ENCODE measurements at regions not wholly inside any gene's neighbourhood (a gene's known extent, or its start where the extent isn't known, plus 50 kb on each side); places are given as distances from the start of the nearest gene placed in this dataset.

GRCh38 chr11:33525789-33526188 is 174.8 kb downstream of the C11orf91 start:
- no peak for DNase-seq (ENCODE audit: low read depth)
- TF ChIP-seq, protein P1, sequence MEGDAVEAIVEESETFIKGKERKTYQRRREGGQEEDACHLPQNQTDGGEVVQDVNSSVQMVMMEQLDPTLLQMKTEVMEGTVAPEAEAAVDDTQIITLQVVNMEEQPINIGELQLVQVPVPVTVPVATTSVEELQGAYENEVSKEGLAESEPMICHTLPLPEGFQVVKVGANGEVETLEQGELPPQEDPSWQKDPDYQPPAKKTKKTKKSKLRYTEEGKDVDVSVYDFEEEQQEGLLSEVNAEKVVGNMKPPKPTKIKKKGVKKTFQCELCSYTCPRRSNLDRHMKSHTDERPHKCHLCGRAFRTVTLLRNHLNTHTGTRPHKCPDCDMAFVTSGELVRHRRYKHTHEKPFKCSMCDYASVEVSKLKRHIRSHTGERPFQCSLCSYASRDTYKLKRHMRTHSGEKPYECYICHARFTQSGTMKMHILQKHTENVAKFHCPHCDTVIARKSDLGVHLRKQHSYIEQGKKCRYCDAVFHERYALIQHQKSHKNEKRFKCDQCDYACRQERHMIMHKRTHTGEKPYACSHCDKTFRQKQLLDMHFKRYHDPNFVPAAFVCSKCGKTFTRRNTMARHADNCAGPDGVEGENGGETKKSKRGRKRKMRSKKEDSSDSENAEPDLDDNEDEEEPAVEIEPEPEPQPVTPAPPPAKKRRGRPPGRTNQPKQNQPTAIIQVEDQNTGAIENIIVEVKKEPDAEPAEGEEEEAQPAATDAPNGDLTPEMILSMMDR (conservative IDR thresholded peaks at IDR 0.05; ENCODE audit: low read depth, low read length), result no peak
- no peak overlapping the region for H3K4me3 ChIP-seq (ENCODE audit: low read depth, low read length)

- DNase-seq (ENCODE audit: low read depth), result no peak
- TF ChIP-seq, protein P1 (conservative IDR thresholded peaks at IDR 0.05; ENCODE audit: low read depth, low read length), result no peak
- no peak overlapping the region for H3K4me3 ChIP-seq (ENCODE audit: low read depth, low read length)
These were observed 179.2 kb downstream of the C11orf91 start for GRCh38 chr11:33521384-33521783.

DNA sequence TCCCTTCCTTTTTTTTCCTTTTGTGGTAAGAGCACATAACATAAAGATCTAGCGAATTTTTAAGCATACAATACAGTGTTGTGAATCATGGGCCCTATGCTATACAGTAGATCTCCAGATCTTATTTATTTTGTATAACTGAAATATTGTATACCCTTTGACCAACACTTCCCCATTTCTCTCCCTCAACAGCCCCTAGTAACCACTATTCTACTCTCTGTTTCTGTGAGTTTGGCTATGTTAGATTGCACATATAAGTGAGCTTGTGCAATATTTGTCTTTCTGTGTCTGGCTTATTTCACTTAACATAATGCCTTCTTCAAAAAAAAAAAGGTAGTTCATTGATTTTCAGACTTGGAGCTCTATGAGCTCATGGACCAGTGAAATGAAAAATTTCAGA is 180.5 kb downstream of the C11orf91 start:
- H3K4me3 ChIP-seq (ENCODE audit: low read depth, low read length), result no peak overlapping the region
- TF ChIP-seq, protein P1 (conservative IDR thresholded peaks at IDR 0.05; ENCODE audit: low read depth, low read length), result no peak
- no peak for DNase-seq (ENCODE audit: low read depth)

GRCh38 chr11:33515347-33515746 is 185.3 kb downstream of the C11orf91 start:
- no peak overlapping the region for H3K4me3 ChIP-seq (ENCODE audit: low read depth, low read length)
- TF ChIP-seq, protein P1 (conservative IDR thresholded peaks at IDR 0.05; ENCODE audit: low read depth, low read length), result no peak
- no peak for DNase-seq (ENCODE audit: low read depth)

GRCh38 chr11:33514079-33514925 is 186.3 kb downstream of the C11orf91 start:
- no peak overlapping the region for H3K4me3 ChIP-seq (ENCODE audit: low read depth, low read length)
- TF ChIP-seq, protein P1 (conservative IDR thresholded peaks at IDR 0.05; ENCODE audit: low read depth, low read length), result no peak
- no peak for DNase-seq (ENCODE audit: low read depth)

DNA sequence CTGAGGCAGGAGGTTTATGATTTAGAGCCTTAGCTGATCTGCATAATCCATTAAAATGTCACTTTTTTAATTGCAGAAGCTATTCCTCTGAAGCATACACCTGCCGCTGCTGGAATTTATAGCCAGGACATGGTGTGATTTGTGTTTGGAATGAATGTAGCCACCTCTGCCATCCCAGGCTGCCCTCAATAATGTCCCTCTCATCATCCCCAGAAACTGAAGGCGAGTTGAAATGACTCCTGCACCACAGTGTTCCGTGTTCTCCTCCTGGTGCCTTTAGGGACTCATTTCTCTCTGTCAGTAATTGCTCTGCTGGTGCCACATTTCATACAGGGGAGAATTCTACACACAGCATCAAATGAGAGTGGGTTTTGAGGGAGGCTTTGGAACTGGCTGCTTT is 191.0 kb downstream of the C11orf91 start:
- no peak overlapping the region for H3K4me3 ChIP-seq (ENCODE audit: low read depth, low read length)
- TF ChIP-seq, protein P1 (conservative IDR thresholded peaks at IDR 0.05; ENCODE audit: low read depth, low read length), result no peak
- DNase-seq (ENCODE audit: low read depth), result no peak

GRCh38 chr11:33507967-33508366 is 192.7 kb downstream of the C11orf91 start:
- TF ChIP-seq, protein P1 (conservative IDR thresholded peaks at IDR 0.05; ENCODE audit: low read depth, low read length), result no peak
- no peak for DNase-seq (ENCODE audit: low read depth)
- no peak overlapping the region for H3K4me3 ChIP-seq (ENCODE audit: low read depth, low read length)
